ENCODE measurements at regions not wholly inside any gene's neighbourhood (a gene's known extent, or its start where the extent isn't known, plus 50 kb on each side); places are given as distances from the start of the nearest gene placed in this dataset.
A peak's percentile ranks its signal among the peaks of the same experiment; 100 is the strongest.

- no peak for DNase-seq (ENCODE audit: low read depth in 2 of 2)
These were observed 195.2 kb upstream of the RAG2 start for GRCh38 chr11:36792996-36793914.

- no peak for DNase-seq (ENCODE audit: low read depth in 2 of 2)
These were observed 193.9 kb upstream of the RAG2 start for GRCh38 chr11:36791957-36792356.

DNA sequence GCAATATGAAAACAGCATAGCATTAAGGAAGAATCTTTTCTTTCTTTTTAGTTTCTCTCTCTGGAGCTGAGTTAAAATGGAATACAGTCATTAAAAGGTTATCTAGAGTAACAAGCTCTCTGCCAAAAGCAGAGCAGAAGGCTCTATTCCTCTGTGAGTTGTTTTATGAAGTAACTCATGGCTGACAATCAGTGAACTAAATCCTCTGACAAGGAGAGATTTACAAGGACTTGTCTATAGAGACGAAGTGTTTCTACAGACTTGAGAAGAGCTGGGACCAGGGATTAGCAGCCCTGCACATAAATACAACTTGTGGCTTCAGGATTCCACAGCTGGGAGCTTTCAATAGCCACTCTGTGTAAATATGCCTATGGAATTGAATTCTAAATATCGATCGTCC lies 192.5 kb upstream of the RAG2 start:
- no peak for DNase-seq (ENCODE audit: low read depth in 2 of 2)

GRCh38 chr11:36783808-36784207 lies 185.8 kb upstream of the RAG2 start:
- no peak for DNase-seq (ENCODE audit: low read depth in 2 of 2)

- no peak for DNase-seq (ENCODE audit: low read depth in 2 of 2)
These were observed 181.8 kb upstream of the RAG2 start for GRCh38 chr11:36779791-36780190.

DNA sequence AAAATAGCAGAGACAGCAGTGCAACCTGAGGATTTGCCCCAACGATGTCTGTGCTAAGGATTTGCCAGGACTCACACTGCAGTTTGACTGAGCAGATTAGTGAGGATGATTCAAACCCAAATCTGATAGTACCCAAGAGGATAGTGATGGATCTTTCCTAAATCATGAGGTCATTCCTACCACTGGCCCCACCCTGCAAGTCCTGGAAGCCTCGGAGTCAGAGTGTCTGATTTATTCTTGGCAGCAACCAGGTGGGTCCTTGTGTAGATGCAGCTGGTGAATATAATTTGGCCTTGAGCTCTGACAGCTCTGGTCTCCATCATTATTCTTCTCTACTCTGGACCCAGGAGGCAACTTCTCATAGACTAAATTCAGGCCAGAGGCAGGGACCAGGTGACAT lies 179.3 kb upstream of the RAG2 start:
- DNase-seq (ENCODE audit: low read depth in 2 of 2) = no peak

DNA sequence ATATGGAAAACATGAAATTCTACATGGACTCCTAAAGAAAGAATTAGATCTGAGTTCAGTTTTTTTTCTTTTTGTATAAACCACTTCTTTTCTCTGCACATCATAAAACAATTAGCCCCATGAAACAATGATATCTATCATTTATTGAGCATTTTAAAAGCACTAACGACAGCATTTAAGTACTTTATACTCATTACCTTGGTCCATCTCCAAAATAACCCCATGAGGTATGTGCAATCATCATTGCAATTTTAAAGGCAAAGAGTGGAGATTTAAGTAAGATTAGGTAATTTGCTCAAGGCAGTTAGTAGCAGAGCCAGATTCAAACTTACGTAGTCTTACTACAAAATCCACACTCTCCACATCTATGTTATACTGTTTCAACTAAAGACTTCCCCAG lies 177.7 kb upstream of the RAG2 start:
- no peak for DNase-seq (ENCODE audit: low read depth in 2 of 2)

GRCh38 chr11:36775130-36775529 lies 177.1 kb upstream of the RAG2 start:
- no peak for DNase-seq (ENCODE audit: low read depth in 2 of 2)

DNA sequence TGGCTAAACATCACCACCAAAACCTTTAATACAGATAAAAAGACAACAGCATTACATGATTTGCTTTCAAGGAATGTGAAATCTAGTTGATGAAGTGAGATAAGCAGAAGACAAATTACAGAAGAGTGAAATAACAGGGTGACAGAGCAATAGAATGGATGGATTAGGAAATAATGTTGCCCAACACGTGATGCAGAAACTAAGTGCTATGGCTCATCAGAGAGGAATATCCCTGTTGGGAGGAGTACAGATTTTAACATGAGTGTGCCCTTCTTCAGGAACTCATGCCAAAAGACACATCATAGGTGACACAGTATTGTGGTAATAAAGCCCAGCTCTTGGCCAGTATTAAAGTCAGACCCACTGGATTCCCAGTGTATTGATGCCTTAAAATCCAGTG lies 176.6 kb upstream of the RAG2 start:
- no peak for DNase-seq (ENCODE audit: low read depth in 2 of 2)

DNA sequence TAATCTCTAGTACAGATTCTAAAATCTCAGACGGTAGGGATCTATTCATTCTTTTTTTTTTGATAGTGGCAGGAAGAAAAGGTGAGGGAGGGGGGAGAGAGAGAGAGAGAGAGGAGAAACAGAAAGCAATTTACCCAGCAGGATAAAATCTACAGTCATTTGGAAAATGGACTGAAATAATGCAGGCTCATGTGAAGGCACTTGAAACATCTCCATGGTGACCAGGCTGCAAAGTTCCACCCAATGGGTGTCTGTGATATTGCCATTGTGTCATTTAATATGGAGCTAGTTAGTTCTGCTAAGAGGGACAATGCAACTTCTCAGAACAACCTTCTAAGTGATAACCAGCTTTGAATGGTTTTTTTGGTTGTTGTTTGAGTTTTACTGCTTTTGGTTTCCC lies 165.2 kb upstream of the RAG2 start:
- no peak for DNase-seq (ENCODE audit: low read depth in 2 of 2)

- DNase-seq (ENCODE audit: low read depth in 2 of 2) = no peak
These were observed 159.0 kb upstream of the RAG2 start for GRCh38 chr11:36757075-36757474.

- DNase-seq (ENCODE audit: low read depth in 2 of 2) = no peak
These were observed 155.9 kb upstream of the RAG2 start for GRCh38 chr11:36753960-36754359.

- DNase-seq (ENCODE audit: low read depth in 2 of 2) = no peak
These were observed 154.0 kb upstream of the RAG2 start for GRCh38 chr11:36751996-36752395.

GRCh38 chr11:36751335-36751781 lies 153.3 kb upstream of the RAG2 start:
- DNase-seq (ENCODE audit: low read depth in 2 of 2) = no peak

GRCh38 chr11:36750349-36750748 lies 152.3 kb upstream of the RAG2 start:
- no peak for DNase-seq (ENCODE audit: low read depth in 2 of 2)

GRCh38 chr11:36748836-36749235 lies 150.8 kb upstream of the RAG2 start:
- DNase-seq (ENCODE audit: low read depth in 2 of 2) = no peak

GRCh38 chr11:36746886-36747710 lies 149.1 kb upstream of the RAG2 start:
- DNase-seq (ENCODE audit: low read depth in 2 of 2) = peak; percentile 56 to 70

DNA sequence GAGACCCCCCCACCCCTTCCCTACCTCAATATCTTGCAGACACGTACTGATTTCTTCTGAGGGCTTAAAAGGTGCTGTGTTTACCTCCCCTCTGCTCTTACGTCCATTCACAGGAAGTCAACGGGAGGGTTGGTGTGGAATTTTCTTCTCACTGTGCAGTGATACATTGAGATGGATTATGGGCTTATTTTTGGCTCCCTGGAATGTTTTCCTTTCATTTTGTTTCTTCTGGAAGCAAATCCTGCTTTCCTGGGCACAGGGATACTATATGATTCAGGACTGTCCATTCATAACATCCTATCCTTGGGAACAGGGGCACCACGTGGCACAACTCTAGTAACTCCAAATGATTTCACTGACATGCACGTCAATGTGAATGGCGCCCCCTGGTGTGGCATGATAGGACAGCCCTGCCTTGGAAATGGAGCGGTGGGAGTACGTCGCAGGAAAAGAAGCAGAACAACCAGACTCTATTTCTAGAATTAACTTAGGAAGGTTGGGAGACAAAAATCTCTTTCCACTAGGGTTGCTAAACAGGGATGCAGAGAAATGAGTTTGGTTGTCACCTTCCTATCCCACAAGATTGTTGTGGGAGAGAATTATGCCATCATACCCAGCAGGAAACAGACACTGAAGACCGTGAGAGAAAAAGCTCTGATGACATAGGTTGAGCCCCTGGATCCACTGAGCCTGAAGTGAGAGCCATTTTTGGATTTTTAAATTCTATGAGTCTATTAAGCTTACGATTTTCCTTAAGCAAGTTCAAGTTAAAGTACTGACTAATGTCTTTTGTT lies 146.5 kb upstream of the RAG2 start:
- DNase-seq (ENCODE audit: low read depth in 2 of 2) = peak; percentile 8 to 17

- DNase-seq (ENCODE audit: low read depth in 2 of 2) = no peak
These were observed 145.0 kb upstream of the RAG2 start for GRCh38 chr11:36743039-36743438.

GRCh38 chr11:36741515-36741914 lies 143.5 kb upstream of the RAG2 start:
- no peak for DNase-seq (ENCODE audit: low read depth in 2 of 2)

GRCh38 chr11:36738292-36738861 lies 140.3 kb upstream of the RAG2 start:
- no peak for DNase-seq (ENCODE audit: low read depth in 2 of 2)

GRCh38 chr11:36736103-36736502 lies 138.1 kb upstream of the RAG2 start:
- no peak for DNase-seq (ENCODE audit: low read depth in 2 of 2)
